Stimulated activated CD4-positive, alpha-beta T cell treated with anti-CD3 and anti-CD28 coated beads, Interleukin-4, amount 100 ng/mL, for 1 hour (primary cell): ENCODE measurements at regions not wholly inside any gene's neighbourhood (a gene's known extent, or its start where the extent isn't known, plus 50 kb on each side); places are given as distances from the start of the nearest gene placed in this dataset.

Experiments
- DNase-seq: peaks from one replicate; pipeline ENCODE4 v3.0.0-alpha.2; 2020

DNA sequence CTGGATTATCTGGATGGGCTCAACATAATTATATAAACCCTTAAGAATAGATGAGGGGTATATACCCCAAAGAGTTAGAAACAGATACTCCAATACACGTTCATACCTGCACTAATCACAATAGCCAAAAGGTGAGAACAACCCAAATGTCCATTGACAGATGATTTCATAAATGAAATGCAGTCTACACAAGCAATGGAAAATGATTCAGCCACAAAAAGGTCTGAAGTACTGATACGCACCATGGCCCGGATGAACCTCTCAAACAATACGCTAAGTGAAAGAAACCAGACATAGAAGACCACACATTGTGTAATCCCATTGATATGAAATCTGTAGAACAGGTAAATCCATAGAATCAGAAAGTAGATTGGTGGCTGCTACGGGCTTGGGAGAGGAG lies 316.8 kb downstream of the LPIN1 start:
- no peak for DNase-seq

DNA sequence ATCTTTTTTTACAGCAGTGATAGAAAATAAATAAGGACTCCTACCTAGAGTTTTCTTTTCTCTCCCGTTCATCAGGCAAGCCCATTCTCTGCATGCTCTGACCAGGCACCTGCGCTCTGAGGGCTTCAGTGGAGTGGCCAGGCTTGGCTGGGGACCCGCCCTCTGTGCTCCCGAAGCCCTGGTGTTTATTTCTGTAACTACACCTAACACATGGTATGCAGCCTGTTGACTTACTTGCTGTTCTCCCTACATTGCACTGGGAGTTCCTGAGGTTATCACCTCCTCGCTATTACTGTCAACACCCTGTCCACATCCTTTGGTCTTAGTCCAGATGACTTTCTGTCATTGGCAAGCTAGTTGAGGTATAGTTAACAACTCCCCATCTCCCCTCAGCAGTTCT lies 317.7 kb downstream of the LPIN1 start:
- DNase-seq = no peak

DNA sequence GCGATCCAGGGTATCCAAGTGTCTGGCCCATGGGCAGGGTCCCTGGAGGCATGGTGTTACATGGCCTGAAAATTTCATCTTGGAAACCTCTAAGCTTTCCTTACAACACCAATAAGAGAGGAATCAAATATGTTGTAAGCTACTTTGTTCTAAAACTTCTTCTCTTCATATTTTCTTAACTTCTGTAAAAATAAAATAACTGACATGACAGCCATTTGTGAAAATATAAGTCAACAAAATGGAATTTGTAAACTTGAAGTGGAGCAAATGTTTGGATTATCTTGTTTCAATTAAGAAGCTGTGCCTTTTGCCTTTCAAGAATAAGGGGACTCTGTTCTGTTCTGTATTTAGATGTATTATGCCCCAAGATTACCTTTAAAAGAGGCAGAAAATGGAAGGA lies 319.7 kb downstream of the LPIN1 start:
- DNase-seq = no peak

DNA sequence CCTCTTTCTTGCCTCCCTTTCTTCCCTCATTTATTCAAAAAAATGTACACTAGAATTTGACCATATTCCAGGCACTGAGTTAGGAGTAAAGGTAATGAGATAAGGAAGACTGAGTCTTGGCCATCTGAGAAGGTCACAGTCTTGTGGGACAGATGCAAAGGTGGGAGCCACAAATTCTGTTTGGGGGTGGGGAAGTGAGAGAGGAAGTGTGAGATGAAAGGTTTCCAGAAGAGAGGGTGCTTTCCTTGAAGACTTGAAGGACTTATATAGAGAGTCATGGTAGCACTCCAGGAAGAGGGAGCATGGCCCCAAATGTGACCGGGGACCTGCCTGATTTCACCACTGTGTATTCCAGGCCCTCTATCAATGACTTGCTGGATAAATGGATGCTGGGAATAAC lies 320.6 kb downstream of the LPIN1 start:
- no peak for DNase-seq

DNA sequence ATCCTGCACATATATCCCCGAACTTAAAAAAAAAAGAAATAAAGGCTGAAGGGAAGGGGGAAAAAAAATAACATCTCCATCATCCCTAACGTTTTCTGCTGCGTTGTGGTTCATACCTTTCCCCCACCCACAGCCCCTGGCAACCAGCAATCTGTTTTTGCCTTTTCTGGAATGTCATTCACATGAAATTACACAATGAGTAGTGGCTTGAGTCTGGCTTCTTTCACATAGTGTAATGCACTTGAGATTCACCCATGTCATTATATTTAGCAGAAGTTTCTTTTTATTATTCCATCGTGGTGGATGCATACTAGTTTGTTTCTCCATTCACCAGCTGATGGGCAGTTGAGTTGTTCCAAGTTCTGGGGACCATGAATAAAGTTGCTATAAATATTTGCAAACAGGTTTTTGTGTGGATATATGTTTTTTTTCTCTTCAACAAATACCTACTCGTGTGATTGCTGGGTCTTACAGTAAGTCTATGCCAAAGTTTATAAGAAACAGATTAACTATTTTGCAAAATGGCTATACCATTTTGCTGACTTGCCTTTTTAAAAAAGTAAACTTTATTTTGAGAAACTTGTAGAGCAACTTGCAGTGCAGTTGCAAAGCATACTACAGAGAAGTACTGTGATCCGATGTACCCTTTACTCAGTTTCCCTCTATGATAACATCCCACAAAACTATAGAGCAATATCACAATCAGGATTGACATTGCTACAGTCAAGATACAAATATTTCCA lies 322.5 kb downstream of the LPIN1 start:
- no peak for DNase-seq

DNA sequence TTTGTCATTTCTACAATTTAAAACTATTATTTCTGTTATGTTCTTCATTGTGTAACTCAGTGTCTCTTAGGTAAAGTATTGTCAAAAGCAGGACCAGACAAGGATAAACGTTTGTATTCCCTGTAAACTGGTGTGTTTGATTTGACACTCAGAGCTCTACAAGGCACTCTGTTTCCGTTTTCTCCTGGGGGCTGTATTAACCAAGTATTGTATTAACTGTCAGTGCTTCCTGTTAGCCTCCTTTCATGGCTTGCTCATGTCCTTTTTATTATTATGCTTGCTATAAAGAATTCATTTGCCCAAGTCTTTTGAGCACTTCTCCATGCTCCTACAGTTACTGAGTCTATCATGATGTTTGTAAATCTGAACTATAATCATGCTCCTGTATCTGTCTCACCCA lies 323.7 kb downstream of the LPIN1 start:
- DNase-seq = no peak

DNA sequence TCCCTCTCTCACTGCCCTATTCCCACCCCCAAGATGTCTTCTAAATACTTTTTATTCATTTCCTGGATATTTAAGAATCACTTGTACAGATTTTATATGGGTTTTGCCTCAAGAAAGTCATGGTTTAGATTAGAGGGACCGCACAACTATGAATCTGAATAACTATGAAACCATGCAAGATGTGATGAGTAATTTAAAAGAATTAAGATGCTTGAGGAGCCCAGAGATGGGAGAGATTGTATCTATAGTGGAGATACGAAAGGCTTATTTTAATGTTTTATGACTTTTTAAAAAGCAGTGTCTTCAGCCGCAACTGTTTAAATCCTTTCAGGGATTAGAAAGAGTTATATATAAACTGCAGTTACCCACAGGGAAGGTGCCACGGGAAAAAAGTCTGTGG lies 324.1 kb downstream of the LPIN1 start:
- DNase-seq = no peak

DNA sequence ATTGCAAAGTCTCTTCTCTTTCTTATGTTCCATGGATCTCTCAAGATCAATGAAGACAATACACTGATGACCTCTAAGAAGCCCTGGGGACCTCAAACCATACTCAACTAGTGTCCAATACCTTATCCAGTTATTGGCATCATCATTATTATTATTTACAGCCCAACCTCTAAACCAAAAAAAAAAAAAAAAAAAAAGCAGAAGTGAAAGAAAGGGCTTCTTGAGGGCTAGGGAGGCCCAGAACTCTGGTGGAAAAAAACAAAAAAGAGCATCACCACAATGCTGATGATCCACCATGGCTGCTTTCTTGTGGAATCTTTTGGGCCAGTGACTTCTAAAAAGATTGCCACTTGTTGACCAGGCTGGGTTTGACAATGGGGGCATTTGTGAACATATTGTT lies 324.9 kb downstream of the LPIN1 start:
- no peak for DNase-seq

DNA sequence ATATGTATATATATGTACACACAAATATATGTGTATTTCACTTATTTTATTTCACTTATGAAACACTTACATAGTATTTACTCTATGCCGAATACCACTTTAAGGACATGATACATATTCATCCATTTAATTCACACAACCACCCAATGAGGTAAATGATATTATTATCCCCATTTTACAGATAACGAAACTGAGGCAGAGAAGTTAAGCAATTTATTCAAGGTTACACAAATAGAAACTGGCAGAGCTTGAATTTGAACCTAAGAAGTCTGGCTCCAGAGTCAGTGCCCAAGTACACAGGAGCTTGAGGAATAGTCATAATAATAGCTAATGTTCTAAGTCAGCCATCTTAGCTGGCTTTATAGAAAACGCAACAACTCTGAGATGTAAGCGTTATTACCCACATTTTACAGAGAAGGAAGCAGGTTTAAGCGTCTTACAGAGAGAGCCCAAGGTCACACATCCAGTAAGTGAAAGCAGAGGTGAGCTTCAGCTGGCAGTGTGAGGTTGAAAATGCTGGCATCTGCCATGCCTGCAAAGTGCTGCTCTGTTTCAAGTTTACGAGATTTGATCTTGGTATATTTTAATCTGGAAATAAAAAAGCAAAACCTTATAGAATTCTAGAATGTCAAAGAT lies 326.9 kb downstream of the LPIN1 start:
- DNase-seq = no peak

DNA sequence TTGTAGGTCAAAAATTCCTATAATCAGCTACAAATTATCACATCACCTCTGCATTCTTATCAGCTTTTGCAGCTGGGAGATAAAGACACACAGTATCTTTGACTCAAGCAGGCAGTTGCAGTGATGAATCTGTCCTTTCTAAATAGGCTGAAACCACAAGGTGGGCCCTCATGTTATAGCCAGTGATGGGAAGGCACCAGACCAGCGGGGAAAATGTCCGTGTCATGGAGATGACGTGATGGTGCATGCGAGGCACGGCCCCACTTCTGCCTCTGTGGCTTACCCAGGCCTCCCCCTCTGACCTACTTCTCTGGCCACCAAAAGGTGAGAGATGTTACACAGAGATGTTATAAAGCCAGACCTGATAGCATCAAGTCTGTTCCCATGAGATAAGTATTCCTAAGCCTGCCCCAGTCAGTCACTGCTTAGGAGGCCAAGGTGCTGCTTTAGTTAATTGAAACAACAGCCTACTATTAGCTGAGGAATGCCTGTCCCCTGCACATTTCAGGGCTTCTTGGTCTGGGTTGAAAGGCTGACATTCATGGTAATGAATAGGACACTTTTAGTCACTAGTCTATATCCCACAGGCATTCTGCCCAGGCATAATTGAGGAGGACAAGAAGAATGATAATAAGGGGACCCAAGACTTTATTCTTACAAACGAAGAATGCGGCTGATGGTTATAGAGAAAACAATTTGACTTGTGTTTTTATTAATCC lies 327.9 kb downstream of the LPIN1 start:
- no peak for DNase-seq

DNA sequence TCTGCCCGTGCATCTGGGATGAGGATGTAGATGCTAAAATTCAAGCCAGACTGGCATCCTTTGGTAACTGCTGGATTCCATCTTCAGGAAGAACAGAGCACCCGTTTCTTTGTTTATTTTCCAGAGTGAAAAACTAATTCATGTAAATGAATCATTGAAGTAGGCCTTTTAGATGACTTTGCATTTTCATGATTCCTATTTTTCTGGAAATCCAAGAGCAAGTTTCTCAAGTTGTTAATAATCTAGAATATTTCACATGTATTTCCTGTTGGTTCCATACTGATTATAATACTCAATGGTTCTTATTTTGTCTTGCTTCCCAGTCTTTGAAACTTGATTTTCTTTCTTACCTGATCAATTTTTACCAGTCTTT lies 328.4 kb downstream of the LPIN1 start:
- DNase-seq = no peak

DNA sequence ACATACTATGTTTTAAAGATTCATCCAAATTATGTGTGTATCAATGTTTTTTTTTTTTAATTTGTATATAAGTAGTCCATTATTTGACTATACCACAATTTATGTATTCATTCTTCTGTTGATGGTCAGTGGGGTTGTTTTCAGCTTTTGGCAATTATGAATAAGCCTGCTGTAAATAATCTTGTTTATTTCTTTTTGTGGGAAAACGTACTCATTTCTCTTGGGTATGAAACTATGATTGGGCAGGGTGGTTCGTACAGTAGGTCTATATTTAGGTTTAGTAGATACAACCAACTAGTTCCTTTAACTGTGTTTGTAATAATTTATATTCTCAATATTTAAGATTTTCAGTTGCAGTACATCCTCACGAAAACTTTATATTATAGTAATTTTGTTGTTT lies 329.2 kb downstream of the LPIN1 start:
- DNase-seq = no peak

DNA sequence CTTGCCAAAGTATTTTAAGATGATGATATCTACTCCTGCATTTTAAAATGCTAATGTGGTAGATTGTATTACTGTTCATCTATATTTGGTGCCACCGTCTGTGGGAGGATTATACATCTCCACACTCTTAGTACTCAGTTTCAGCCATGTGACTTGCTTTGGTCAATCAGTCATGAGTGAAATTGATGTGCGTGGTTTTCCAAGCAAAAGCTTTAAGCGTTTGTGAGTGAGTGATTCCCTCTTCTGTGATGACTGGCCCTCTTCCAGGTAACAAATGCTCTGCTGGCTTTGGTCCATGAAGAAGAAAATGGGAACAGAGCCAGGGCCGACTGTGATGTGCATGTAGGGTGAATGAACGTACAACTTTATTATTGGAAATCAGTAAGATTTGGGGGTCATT lies 330.4 kb downstream of the LPIN1 start:
- no peak for DNase-seq

DNA sequence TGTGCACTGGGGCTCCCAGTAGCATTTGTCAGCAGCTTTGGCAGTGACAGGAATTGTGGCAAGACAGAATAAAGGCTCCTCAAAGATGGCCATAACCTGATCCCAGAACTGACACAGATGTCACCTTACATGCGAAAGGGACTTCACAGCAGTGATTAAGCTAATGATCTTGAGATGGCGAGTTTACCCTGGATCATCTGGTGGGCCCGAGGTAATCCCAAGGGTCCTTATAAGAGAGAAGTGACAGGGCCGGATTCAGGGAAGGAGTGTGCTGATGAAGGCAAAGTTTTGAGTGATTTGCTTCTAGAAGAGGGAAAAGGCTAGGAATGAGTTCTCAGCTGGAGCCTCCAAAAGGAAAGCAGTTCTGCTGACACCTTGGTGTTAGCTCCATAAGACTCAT lies 333.9 kb downstream of the LPIN1 start:
- no peak for DNase-seq

DNA sequence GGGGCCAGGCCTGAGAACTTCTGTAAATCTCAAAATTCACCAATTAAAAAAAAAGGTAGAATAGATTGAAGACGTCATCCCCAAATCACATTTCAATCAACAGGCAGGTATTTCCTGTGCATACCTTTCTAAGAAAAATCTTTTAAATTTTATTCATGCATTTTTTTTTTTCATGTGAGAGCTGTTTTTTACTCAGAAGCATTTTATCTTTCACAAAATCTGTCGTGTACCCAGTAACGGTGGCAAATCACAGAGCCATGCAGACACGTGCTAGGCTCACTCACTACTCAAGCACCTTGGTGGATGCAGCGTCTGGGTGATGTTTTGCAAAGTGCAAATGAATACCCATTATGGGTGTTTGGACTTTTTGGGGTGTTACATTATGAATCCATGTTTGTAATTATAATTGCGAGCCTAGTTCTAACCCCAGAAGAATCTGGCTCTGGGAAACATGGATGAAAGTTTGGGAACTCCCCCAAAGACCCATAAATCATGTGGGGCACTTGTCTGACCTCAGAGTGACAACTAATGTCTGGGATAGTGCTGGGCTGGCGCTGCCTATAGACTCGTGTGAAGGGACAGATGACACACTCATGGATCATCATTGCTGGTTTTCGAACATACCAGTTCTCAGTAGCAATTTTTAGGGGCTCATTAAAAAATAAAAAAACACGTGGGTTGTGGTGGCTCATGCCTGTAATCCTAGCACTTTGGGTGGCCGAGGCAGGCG lies 335.2 kb downstream of the LPIN1 start:
- DNase-seq = no peak

DNA sequence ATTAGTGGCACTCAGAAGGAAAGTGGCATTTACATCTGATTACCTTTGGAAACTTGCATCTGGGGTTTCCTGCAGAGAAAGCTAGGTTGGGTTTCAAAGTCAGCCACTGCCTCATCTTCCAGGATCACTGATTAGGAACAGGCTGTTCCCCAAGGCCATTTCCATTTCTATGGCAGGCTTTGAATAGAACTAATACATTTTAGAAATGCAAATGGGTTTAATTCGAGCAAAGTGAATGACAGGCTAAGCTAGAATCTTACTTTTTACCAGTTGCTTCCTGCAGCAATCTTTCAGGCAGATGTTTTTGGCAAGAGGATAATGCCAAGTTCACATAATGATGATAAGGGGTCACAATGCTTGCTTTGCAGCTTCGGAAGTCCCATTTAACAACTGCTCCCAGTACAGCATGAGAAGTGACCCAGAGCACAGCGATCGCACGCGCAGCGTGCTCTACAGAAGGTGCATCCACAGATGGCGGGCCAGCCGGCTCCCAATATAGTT lies 336.7 kb downstream of the LPIN1 start:
- no peak for DNase-seq

DNA sequence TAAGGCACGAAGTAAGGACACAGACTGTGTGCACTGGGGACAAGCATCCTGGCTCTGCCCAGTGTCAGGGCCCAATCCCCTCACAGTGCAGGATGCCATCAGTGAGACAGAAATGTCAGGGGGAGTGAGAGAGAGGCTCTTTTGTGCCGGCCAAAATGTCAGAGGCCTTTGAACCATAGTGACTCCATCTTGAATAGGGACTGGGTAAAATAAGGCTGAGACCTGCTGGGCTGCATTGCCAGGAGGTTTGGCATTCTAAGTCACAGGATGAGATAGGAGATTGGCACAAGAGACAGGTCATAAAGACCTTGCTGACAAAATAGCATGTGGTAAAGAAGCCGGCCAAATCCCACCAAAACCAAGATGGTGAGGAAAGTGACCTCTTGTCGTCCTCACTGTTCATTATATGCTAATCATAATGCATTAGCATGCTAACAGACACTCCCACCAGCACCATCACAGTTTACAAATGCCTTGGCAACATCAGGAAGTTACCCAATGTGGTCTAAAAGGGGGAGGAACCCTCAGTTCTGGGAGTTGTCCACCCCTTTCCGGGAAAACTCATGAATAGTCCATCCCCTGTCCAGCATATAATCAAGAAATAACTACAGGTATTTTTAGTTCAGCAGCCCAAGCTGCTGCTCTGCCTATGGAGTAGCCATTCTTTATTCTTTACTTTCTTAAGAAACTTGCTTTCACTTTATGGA lies 337.4 kb downstream of the LPIN1 start:
- no peak for DNase-seq

DNA sequence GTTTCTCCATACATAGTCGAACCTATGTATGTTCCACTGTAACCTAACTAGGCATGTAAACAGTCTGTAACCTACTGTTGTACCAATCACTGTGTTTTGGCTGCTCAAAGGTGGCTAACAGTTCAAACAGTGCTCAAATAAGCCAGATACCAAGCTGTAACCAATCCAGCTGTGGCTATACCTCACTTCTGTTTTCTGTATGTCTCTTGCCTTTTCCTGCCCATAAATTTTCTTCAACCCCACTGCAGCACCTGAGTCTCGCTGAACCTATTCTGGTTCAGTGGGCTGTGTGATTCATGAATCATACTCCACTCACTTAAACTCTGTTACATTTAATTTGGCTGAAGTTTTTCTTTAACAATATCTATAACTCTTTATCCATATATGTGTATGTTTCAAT lies 340.7 kb downstream of the LPIN1 start:
- DNase-seq = no peak

DNA sequence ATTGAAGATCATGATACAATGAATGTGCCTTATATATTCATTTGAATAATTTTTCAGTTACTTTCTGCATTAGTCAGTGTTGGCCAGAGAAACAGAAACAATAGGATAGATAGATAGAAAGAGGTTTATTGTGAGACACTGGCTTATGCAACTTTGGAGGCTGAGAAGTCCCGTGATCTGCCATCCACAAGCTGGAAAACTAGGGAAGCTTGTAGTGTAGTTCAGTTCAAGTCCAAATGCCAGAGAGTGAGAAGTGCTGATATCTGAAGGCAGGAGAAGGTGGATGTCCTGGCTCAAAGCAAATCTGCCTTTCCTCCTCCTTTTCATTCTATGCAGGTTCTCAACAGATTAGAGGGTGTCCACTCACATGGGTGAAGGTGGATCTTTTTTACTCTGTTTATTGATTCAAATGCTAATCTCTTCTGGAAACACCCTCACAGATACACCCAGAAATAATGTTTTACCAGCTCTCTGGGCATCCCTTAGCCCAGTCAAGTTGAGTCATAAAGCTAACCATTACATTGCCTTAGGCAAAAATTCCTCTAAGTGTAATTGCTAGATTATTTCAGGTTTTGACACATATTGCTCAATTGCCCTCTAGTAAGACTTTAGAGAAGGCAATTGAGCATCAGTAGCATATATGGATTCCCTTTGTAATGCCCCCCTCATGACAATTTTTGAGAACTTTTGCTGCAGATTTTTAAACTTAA lies 341.4 kb downstream of the LPIN1 start:
- DNase-seq = no peak

DNA sequence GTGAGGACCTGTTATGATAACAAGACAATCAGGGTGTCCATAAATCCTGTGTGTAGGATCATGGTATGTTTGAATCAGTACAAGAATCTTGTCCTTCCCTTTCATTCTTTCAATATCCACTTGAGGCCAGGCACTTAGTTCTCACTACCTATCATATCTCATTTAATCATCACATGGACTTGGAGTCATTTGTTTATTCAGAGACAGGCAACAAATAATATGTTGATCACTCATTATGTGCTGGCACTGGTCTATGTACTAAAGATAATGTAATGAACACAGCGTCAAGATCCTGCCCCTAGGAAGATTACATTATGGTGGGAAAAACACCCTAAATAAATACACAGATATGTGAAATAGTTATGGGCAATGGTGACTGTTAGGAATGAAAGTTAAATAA lies 342.6 kb downstream of the LPIN1 start:
- no peak for DNase-seq

DNA sequence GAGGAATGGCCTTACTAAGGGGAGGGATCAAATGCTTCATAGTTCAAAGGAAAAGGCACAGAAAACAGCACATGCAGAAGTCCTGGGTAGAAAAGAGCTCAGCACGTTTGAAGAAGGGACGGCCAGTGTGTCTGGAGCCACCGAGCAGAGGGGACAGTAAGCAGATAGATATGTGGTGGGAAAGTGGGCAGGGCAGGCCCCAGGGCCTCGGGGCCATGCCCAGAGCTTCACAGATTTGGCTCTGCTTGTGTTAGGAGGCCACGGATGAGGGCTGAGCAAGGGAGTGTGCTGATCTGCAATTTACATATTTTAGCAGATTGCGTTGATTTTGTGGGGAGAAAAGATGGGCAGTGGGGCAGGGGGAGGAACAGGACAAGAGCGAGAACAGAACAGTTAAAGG lies 343.1 kb downstream of the LPIN1 start:
- no peak for DNase-seq

DNA sequence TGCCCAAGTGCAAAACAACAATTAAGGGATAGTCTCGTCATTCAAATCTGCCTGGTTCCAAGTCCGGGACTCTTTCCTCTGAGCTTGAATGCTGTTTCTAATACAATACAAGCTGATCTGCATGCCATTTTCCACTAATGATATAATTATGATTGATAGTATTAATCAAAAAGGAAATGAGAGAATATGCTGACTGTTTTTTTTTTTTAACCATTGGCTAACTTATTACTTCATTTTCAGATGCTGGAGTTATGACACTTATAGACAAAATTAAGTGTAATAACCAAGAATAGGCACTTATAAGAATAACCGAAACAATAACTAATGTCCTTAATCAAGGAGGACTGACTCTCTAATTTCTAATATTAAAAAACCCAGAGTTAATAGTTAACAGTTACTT lies 343.6 kb downstream of the LPIN1 start:
- no peak for DNase-seq
